Parathyroid adenoma (tissue), 2 donors: ENCODE measurements at regions not wholly inside any gene's neighbourhood (a gene's known extent, or its start where the extent isn't known, plus 50 kb on each side); places are given as distances from the start of the nearest gene placed in this dataset.

Source experiments
- H2AFZ ChIP-seq: fragments of 300-600 bp; sonication (generic); one replicate; pipeline ENCODE4 v1.7.0; 2017; ENCODE audit warnings: antibody characterized with exemption, mild to moderate bottlenecking
- H3K27ac ChIP-seq: fragments of 300-600 bp; sonication (generic); one replicate; pipeline ENCODE4 v1.7.0; 2017
- H3K27me3 ChIP-seq: fragments of 300-600 bp; sonication (generic); one replicate; pipeline ENCODE4 v1.7.0; 2017; ENCODE audit warnings: low read length; ENCODE audit not compliant: control insufficient read depth, insufficient read depth
- H3K36me3 ChIP-seq: fragments of 300-600 bp; sonication (generic); one replicate; pipeline ENCODE4 v1.7.0; 2017; ENCODE audit warnings: low read length; ENCODE audit not compliant: control insufficient read depth, insufficient read depth
- H3K4me1 ChIP-seq: fragments of 300-600 bp; sonication (generic); one replicate; pipeline ENCODE4 v1.7.0; 2017; ENCODE audit warnings: control low read depth
- H3K4me2 ChIP-seq: fragments of 300-600 bp; sonication (generic); one replicate; pipeline ENCODE4 v1.7.0; 2017; ENCODE audit warnings: low read length
- H3K4me3 ChIP-seq: fragments of 300-600 bp; sonication (generic); one replicate; pipeline ENCODE4 v1.7.0; 2017; ENCODE audit warnings: low read depth, low read length
- H3K79me2 ChIP-seq: fragments of 300-600 bp; sonication (generic); one replicate; pipeline ENCODE4 v1.7.0; 2017; ENCODE audit warnings: control low read depth
- H3K9ac ChIP-seq: fragments of 300-600 bp; sonication (generic); one replicate; pipeline ENCODE4 v1.7.0; 2017; ENCODE audit warnings: mild to moderate bottlenecking
- H3K9me3 ChIP-seq: fragments of 300-600 bp; sonication (generic); one replicate; pipeline ENCODE4 v1.7.0; 2017; ENCODE audit warnings: low read length; ENCODE audit not compliant: control insufficient read depth
- TF ChIP-seq, protein P1 (sequence below): fragments of 300-600 bp; sonication (generic); IDR thresholded peaks from one replicate; pipeline ENCODE4 v1.7.0; 2017; ENCODE audit warnings: antibody characterized with exemption, mild to moderate bottlenecking
- donor health status: primary hyperparathyroidism.

DNA sequence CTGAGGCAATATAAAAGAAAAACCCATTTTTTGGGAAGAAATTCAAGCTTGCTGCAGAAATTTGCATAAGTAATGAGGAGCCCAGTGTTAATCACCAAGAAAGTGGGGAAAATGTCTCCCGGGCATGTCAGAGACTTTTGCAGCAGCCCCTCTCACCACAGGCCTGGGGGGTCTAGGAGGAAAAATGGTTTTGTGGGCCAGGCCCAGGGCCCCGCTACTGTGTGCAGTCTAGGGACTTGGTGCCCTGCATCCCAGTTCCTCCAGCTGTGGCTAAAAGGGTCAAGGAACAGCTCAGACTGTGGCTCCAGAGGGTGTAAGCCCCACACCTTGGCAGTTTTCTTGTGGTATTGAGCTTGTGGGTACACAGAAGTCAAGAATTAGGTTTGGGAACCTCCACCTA, 209.7 kb downstream of the HDGFL1 start:
- H3K9me3 ChIP-seq, result no peaks in the 10 kb centered on the region
- no peak overlapping the region for H2AFZ ChIP-seq

DNA sequence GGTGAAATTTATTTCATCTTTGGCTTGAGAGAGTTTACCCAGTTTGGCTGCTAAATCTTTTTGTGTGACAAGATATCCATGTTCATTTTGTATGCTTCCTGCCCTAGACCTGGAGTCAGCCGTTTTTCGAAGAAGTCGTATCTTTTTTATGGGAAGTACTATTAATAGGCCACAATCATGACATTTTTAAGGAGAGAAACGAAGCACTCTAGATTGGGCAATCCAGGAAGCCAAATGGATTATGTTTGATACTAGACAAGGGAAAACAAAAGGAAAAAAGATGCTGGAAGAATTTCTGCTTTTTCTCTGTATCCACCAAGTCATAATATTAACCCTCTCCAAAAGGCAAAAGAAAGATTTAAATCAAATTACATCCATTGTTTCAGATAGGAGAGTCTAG, 214.6 kb downstream of the HDGFL1 start:
- no peaks in the 10 kb centered on the region for H3K4me1 ChIP-seq
- no peak overlapping the region for H3K27ac ChIP-seq
- no peaks in the 10 kb centered on the region for H3K27me3 ChIP-seq
- no peak overlapping the region for H3K9ac ChIP-seq
- no peak overlapping the region for H3K4me3 ChIP-seq
- no peak overlapping the region for H3K4me2 ChIP-seq
- TF ChIP-seq, protein P1, sequence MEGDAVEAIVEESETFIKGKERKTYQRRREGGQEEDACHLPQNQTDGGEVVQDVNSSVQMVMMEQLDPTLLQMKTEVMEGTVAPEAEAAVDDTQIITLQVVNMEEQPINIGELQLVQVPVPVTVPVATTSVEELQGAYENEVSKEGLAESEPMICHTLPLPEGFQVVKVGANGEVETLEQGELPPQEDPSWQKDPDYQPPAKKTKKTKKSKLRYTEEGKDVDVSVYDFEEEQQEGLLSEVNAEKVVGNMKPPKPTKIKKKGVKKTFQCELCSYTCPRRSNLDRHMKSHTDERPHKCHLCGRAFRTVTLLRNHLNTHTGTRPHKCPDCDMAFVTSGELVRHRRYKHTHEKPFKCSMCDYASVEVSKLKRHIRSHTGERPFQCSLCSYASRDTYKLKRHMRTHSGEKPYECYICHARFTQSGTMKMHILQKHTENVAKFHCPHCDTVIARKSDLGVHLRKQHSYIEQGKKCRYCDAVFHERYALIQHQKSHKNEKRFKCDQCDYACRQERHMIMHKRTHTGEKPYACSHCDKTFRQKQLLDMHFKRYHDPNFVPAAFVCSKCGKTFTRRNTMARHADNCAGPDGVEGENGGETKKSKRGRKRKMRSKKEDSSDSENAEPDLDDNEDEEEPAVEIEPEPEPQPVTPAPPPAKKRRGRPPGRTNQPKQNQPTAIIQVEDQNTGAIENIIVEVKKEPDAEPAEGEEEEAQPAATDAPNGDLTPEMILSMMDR, result no peak
- no peak overlapping the region for H2AFZ ChIP-seq
- no peaks in the 10 kb centered on the region for H3K79me2 ChIP-seq
- H3K36me3 ChIP-seq, result no peaks in the 10 kb centered on the region
- H3K9me3 ChIP-seq, result no peaks in the 10 kb centered on the region

More for the DNA sequence above, 209.7 kb downstream of the HDGFL1 start:
- Histone ChIP-seq H3K4me1 (no peaks in the 10 kb centered on the region), H3K79me2 (no peaks in the 10 kb centered on the region), H3K36me3 (no peaks in the 10 kb centered on the region), H3K4me2 (no peak overlapping the region), H3K27me3 (no peaks in the 10 kb centered on the region), H3K9ac (no peak overlapping the region), H3K27ac (no peak overlapping the region), H3K4me3 (no peak overlapping the region)
- TF ChIP-seq, protein P1, result no peak

DNA sequence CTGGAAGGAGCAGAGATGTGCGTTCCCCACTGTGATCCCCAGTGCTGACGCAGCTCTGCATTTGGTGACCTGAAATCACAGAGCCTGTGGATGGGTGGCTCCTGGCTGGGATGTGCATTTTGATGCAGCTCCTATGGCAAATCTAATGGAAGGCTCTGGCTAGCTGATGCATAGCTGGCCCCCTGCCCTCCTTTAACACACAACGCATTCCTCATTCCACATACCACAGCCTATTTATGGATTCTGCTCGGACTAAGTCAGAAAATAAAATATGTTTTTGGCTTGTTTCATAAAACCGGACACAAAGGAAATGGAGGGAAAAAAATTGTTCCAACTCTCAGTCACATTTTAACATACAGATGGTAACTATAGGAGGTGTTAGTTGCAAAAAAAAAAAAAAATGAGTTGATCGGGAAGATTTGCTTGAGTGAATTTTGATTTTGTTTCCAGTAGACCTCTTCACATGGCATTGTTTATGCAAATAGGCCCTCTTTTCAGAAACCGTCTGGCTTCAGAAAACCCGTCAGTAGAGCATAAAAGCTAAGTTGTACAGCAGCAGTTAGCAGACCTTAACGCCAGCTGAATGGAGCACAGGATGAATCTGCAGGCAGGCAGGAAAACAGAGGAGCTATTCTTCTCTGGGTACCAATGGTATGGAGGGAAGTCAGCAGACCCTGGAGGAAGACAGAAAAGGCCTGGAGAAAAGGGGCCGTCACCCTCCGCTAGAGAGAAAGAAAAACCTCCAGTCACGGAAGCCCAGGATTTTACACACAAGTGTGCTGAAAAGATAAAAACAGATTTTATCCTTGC, 215.4 kb downstream of the HDGFL1 start:
- Histone ChIP-seq H3K4me3 (no peak overlapping the region), H3K4me1 (no peaks in the 10 kb centered on the region), H3K4me2 (no peak overlapping the region), H2AFZ (no peak overlapping the region), H3K27me3 (no peaks in the 10 kb centered on the region), H3K9me3 (no peaks in the 10 kb centered on the region), H3K79me2 (no peaks in the 10 kb centered on the region), H3K27ac (no peak overlapping the region), H3K36me3 (no peaks in the 10 kb centered on the region), H3K9ac (no peak overlapping the region)
- TF ChIP-seq, protein P1, result no peak

DNA sequence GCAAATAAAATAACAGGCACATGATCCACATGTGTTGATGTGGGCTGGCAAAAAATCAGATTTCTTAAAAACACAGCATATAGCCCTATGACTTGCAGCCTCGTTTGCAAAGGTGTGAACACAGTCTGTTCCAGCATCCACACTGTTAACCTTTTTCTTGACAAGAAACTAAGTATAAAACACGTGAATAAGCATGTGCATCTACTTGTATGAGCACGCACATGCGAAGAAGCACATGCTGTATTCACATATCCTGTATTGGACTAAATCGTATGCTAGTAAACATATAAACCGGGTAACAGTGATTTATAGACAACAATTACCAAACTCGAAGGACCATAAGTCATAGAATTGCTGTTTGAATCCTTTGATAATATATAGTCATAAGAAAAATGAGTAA, 218.7 kb downstream of the HDGFL1 start:
- Histone ChIP-seq H3K4me1 (no peaks in the 10 kb centered on the region), H3K27ac (no peak overlapping the region)

More for the DNA sequence above, 218.7 kb downstream of the HDGFL1 start:
- no peak overlapping the region for H2AFZ ChIP-seq
- no peaks in the 10 kb centered on the region for H3K27me3 ChIP-seq
- H3K4me3 ChIP-seq, result no peak overlapping the region
- H3K9ac ChIP-seq, result no peak overlapping the region
- no peaks in the 10 kb centered on the region for H3K36me3 ChIP-seq
- no peak overlapping the region for H3K4me2 ChIP-seq
- TF ChIP-seq, protein P1, result no peak
- no peaks in the 10 kb centered on the region for H3K79me2 ChIP-seq
- no peaks in the 10 kb centered on the region for H3K9me3 ChIP-seq
